ENCODE measurements at regions not wholly inside any gene's neighbourhood (a gene's known extent, or its start where the extent isn't known, plus 50 kb on each side); places are given as distances from the start of the nearest gene placed in this dataset.

- Histone ChIP-seq H3K27me3 (replicated peaks; ENCODE audit: insufficient read depth, low read depth, low read length, poor library complexity) (no peaks in the 10 kb centered on the region), H3K4me3 (ENCODE audit: low read depth, low read length, poor library complexity, severe bottlenecking) (no peak overlapping the region), H3K27ac (ENCODE audit: low read depth, low read length, poor library complexity, severe bottlenecking) (no peak overlapping the region), H3K36me3 (ENCODE audit: insufficient read depth, low read length, poor library complexity, severe bottlenecking) (no peaks in the 10 kb centered on the region), H3K4me1 (ENCODE audit: insufficient read depth, low read length, poor library complexity, severe bottlenecking) (peaks cover 13% of the 10 kb centered on the region), H3K9me3 (ENCODE audit: low read depth, low read length, poor library complexity, severe bottlenecking) (no peaks in the 10 kb centered on the region)
- DNase-seq (ENCODE audit: low spot score): no peak
- no peak for TF ChIP-seq EZH2 (IDR thresholded peaks at IDR 0.05; ENCODE audit: borderline replicate concordance, low read depth, low read length, poor library complexity, severe bottlenecking)
- no peak for TF ChIP-seq CTCF (conservative IDR thresholded peaks at IDR 0.05; ENCODE audit: low read depth, low read length)
- CTCF ChIA-PET: no interaction called here
- POLR2A ChIA-PET (ENCODE audit: low non-redundant PET): no interaction called here
- BruUV-seq (replicated peaks): no TSS peak
- intact Hi-C loops (cut with micrococcal nuclease; ENCODE audit: unreplicated experiment): no loop called here
Measured at GRCh38 chr13:32960626-32961025, 55.6 kb upstream of the KL start.

GRCh38 chr13:32961724-32962123, 54.5 kb upstream of the KL start:
- no peak for DNase-seq (ENCODE audit: low spot score)

GRCh38 chr13:32962342-32962741, 53.9 kb upstream of the KL start:
- Histone ChIP-seq H3K4me1 (ENCODE audit: insufficient read depth, low read length, poor library complexity, severe bottlenecking) (no peaks in the 10 kb centered on the region), H3K27ac (ENCODE audit: low read depth, low read length, poor library complexity, severe bottlenecking) (no peak overlapping the region), H3K4me3 (ENCODE audit: low read depth, low read length, poor library complexity, severe bottlenecking) (no peak overlapping the region), H3K9me3 (ENCODE audit: low read depth, low read length, poor library complexity, severe bottlenecking) (no peaks in the 10 kb centered on the region), H3K36me3 (ENCODE audit: insufficient read depth, low read length, poor library complexity, severe bottlenecking) (no peaks in the 10 kb centered on the region), H3K27me3 (replicated peaks; ENCODE audit: insufficient read depth, low read depth, low read length, poor library complexity) (no peaks in the 10 kb centered on the region)
- intact Hi-C loops (cut with micrococcal nuclease; ENCODE audit: unreplicated experiment): no loop called here
- TF ChIP-seq EZH2 (IDR thresholded peaks at IDR 0.05; ENCODE audit: borderline replicate concordance, low read depth, low read length, poor library complexity, severe bottlenecking) (no peak), CTCF (conservative IDR thresholded peaks at IDR 0.05; ENCODE audit: low read depth, low read length) (no peak)
- CTCF ChIA-PET: no interaction called here
- POLR2A ChIA-PET (ENCODE audit: low non-redundant PET): interaction anchor here (0.6 kb wide), 1 partner anchor 99 kb away, joined by 4 read pairs; no protein-coding TSS in a partner anchor
- DNase-seq (ENCODE audit: low spot score): no peak
- BruUV-seq (replicated peaks): no TSS peak

More at GRCh38 chr13:32961724-32962123, 54.5 kb upstream of the KL start:
- no peaks in the 10 kb centered on the region for H3K27me3 ChIP-seq (replicated peaks; ENCODE audit: insufficient read depth, low read depth, low read length, poor library complexity)
- no peaks in the 10 kb centered on the region for H3K36me3 ChIP-seq (ENCODE audit: insufficient read depth, low read length, poor library complexity, severe bottlenecking)
- CTCF ChIA-PET: no interaction called here
- H3K27ac ChIP-seq (ENCODE audit: low read depth, low read length, poor library complexity, severe bottlenecking): no peak overlapping the region
- H3K4me1 ChIP-seq (ENCODE audit: insufficient read depth, low read length, poor library complexity, severe bottlenecking): peaks cover 2% of the 10 kb centered on the region
- intact Hi-C loops (cut with micrococcal nuclease; ENCODE audit: unreplicated experiment): no loop called here
- no peak for TF ChIP-seq CTCF (conservative IDR thresholded peaks at IDR 0.05; ENCODE audit: low read depth, low read length)
- no peak for TF ChIP-seq EZH2 (IDR thresholded peaks at IDR 0.05; ENCODE audit: borderline replicate concordance, low read depth, low read length, poor library complexity, severe bottlenecking)
- H3K9me3 ChIP-seq (ENCODE audit: low read depth, low read length, poor library complexity, severe bottlenecking): no peaks in the 10 kb centered on the region
- no peak overlapping the region for H3K4me3 ChIP-seq (ENCODE audit: low read depth, low read length, poor library complexity, severe bottlenecking)
- no TSS peak for BruUV-seq (replicated peaks)
- POLR2A ChIA-PET (ENCODE audit: low non-redundant PET): no interaction called here
